NCI-H524 (cell line): ENCODE measurements at regions not wholly inside any gene's neighbourhood (a gene's known extent, or its start where the extent isn't known, plus 50 kb on each side); places are given as distances from the start of the nearest gene placed in this dataset.
A peak's percentile ranks its signal among the peaks of the same experiment; 100 is the strongest.

ENCODE experiments used
- DNase-seq, 2 experiments: peaks; one replicate each; lab custom pipeline; 2025; lab: John Stamatoyannopoulos, UW

DNA sequence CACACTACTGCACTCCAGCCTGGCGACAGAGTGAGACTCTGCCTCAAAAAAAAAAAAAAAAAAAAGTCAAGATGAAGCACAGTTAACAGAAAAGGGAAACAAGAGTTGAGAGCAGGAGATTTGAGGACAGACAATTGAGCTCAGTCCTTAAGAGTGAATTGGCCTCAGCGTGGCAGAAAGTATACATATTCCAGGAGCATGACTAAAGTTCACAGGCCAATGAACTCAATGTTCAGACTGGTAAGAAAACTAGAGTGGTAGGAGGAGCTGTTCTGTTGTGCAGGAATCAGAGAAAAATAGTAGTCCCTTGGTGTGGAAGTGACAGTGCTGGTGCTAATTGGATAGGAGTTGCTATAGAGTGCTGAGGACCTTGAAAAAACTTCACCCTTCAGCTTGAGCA lies 60.0 kb downstream of the NRN1 start:
- no peak for DNase-seq

DNA sequence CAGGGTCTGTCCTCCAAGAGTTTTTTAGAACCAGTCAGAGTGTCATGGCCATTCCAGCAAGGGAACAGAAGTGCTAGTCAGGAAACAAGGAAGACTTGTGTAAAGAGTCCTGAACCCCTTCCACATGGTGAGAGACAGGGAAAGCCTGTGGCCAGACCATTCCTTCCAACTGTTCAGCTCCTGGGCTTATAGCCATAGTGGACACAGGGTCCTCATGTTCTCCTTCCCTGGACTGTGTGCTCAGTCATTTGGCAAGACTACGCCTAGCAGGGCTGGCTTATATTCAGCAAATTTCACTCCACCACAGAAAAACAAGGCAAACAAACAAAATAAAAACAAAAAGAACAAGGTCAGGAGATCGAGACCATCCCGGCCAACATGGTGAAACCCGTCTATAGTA lies 60.5 kb downstream of the NRN1 start:
- no peak for DNase-seq

DNA sequence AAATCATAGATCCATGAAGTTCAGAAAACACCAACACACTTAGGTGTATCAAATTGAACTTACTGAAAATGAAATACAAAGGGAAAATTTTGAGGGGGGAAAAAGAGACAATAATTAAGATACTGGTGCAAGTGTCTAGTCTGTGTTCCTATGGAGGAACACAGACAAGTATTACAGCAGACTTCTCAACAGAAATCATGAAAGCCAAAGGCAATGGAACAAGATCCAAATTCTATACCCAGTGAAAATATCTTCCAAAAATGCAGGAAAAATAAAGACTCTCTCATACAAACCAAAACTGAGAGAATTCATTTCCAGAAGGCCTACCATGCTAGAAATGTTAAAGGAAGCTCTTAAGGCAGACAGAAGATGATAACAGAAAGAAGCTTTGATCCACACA lies 63.1 kb downstream of the NRN1 start:
- DNase-seq, result no peak

GRCh38 chr6:5942591-5942990 lies 64.1 kb downstream of the NRN1 start:
- no peak for DNase-seq

GRCh38 chr6:5941188-5941587 lies 65.5 kb downstream of the NRN1 start:
- DNase-seq, result no peak

GRCh38 chr6:5938934-5939333 lies 67.8 kb downstream of the NRN1 start:
- no peak for DNase-seq

GRCh38 chr6:5937936-5938706 lies 68.6 kb downstream of the NRN1 start:
- DNase-seq, result no peak

- DNase-seq, result no peak
Measured at GRCh38 chr6:5937169-5937909, 69.4 kb downstream of the NRN1 start.

DNA sequence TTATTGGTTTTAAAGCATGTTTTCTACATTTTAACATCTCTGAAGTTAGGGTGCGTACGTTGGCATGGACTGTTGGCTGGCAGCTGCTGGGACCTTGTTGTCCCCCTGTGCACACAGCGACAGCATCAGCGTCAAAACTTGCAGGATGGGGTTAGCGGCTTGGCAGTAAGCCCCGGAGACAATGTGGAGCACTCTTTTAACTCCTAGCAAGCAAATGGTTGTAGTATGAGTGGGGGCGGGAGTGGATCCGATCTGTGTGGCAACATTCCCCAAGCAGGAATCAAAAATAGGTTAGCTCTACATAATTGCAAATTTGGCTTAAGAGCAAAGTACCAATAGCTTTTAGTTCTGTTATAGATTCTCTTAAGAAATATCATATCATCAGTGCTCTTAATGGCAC lies 70.1 kb downstream of the NRN1 start:
- no peak for DNase-seq

DNA sequence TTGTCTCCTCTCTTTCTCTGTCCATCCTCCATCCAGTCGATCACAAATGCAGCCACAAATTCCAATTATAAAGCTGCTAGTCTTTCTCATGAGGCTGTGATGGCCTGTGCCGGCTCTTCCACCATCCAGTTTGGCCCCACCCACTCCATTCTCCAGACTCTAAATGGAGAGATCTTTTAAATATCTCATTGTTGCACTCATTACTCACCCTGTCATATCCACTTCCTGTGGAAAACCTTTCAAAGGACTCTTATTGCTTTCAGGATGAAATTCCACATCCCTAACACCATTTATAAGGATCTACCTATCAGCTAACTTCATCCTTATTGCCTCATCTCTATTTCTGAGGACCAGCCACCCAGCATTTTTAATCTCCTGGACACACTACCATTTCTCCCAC lies 70.6 kb downstream of the NRN1 start:
- DNase-seq, result no peak

GRCh38 chr6:5930968-5931367 lies 75.8 kb downstream of the NRN1 start:
- no peak for DNase-seq

GRCh38 chr6:5930143-5930770 lies 76.5 kb downstream of the NRN1 start:
- no peak for DNase-seq

- no peak for DNase-seq
Measured at GRCh38 chr6:5923840-5924239, 82.9 kb downstream of the NRN1 start.

DNA sequence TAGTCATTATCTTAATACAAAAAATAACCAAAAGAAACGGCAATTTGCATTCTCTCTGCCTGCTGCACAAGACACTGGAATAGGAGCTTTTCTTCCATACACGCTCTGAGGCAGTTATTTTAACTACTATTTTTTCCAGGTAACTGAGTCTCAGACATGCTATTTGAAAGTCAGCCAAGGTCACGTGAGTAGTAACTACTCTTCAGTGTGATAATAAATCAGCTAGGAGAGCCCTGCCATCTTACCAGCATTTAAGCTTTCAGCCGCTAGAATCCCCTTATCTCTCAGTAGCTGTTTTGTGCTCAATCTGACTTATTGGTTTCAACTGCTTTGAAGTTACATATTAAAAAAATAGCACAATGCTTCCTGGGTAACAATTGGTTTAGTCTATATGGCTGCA lies 84.5 kb downstream of the NRN1 start:
- no peak for DNase-seq

DNA sequence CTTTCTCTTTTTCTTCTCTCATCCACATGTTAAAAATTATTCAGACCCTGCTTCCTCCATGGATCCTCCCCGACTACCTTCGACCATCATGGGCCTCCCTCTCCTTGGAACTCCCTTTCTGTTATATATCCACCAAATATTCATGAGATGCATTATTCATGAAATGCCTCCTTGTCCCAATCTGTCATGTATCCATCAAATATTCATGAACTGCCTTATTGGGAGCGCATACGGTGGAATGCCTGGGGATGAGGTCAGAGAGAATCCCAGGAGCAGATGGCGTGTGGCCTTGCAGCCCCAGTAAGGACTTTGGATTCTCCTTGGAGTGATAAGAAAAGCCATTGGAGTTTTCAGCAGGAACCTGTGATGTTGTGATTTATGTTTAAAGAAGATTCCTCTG lies 97.0 kb downstream of the NRN1 start:
- peak in 1 of 2 experiments; percentile 40 for DNase-seq

- no peak for DNase-seq
Measured at GRCh38 chr6:5906842-5907241, 99.9 kb downstream of the NRN1 start.

GRCh38 chr6:5906340-5906670 lies 100.4 kb downstream of the NRN1 start:
- no peak for DNase-seq

DNA sequence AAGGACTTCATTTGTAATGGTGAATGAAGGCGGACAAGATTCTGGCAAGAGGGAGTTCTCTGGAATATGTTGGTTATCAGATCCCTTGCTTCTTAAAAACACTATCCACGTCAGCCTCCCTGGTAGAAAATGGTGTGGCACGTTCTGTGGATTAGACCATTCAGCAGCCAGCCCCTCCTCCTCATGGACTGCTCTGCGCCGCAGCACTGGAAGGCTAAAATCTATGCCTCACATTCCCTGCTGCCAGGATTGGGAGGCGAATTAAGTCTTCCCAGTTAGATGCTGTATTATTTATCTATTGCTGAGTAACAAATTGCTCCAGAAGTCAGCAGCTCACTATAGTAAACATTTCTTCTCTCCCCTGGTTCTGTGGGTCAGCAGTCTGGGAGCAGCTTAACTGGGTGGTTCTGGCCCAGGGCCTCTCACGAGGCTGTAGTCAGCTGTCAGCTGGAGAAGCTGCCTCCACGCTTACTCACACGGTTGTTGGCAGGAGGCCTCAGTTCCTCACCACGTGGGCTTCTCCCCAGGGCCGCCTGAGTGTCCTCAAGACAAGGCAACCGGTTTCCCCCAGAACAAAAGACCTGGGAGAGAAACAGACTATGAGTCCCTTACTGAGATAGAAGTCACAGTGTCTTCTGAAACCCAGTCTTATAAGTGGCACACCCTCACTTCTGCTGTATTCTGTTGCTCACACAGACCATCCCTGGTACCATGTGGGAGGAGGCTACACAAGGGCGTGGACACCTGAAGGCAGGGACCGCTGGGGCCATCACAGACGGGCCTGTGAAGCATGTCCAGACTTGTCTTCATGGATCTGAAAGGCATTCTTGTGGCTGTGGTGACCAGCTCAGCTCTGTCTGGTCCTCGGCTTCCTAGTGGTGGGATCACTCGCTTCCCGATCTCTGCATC lies 101.0 kb downstream of the NRN1 start:
- DNase-seq, result no peak

DNA sequence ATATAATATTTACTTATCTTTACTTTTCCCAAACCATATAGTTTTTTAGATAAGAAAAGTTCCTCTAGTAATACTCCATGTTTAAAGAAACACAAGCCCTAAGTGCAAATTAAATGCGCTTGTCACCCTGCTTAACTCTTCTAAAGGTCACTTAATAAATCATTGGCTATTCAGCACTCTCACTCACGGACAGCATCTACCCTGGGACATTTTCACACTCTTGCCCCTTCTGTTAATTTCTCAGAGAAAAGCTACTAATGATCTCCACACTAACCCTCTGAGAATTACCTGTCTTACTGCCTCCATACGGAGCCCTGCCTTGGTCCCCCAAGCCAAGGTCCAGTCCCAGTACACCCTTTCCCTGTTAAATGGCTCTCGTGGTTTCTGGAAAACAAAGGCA lies 102.2 kb downstream of the NRN1 start:
- no peak for DNase-seq

- no peak for DNase-seq
Measured at GRCh38 chr6:5899216-5900045, 107.3 kb downstream of the NRN1 start.

DNA sequence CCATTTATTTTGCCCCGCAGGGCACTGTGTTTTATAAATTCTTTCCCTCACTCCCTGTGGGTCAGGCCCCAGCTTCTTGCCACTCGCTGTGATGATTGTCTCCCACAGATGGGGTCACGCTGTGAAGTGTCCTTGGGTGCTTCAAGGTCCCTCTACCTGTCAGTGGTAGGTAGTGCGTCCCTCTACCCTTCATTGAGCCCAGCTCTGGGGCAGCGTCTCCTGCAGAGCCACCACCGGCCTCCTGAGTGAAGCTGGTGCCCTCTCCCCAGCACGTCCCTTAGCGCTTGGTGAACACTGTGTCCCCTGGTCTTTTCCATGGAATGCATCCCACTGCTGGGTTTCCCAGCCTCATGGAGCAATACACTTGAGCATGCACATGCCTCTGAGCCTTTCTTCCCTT lies 108.2 kb downstream of the NRN1 start:
- no peak for DNase-seq
